ENCODE measurements at regions not wholly inside any gene's neighbourhood (a gene's known extent, or its start where the extent isn't known, plus 50 kb on each side); places are given as distances from the start of the nearest gene placed in this dataset.

- no peak for DNase-seq (ENCODE audit: low read depth)
These were observed 497.8 kb upstream of the ZFHX3 start for GRCh38 chr16:73545755-73546154.

GRCh38 chr16:73545290-73545689, 497.4 kb upstream of the ZFHX3 start:
- TF ChIP-seq CTCF (IDR thresholded peaks at IDR 0.05; ENCODE audit: insufficient read depth, low read length, severe bottlenecking), result no peak
- no peak for DNase-seq (ENCODE audit: low read depth)
- H3K27me3 ChIP-seq (ENCODE audit: control insufficient read depth, insufficient read depth, low read length), result no peaks in the 10 kb centered on the region
- no peak for FAIRE-seq
- H3K4me3 ChIP-seq (ENCODE audit: low read depth, low read length), result no peak overlapping the region
- no peaks in the 10 kb centered on the region for H3K36me3 ChIP-seq (ENCODE audit: control insufficient read depth, insufficient read depth, low read length)

More at GRCh38 chr16:73545755-73546154, 497.8 kb upstream of the ZFHX3 start:
- TF ChIP-seq CTCF (IDR thresholded peaks at IDR 0.05; ENCODE audit: insufficient read depth, low read length, severe bottlenecking), result no peak
- Histone ChIP-seq H3K36me3 (ENCODE audit: control insufficient read depth, insufficient read depth, low read length) (no peaks in the 10 kb centered on the region), H3K27me3 (ENCODE audit: control insufficient read depth, insufficient read depth, low read length) (no peaks in the 10 kb centered on the region), H3K4me3 (ENCODE audit: low read depth, low read length) (no peak overlapping the region)
- no peak for FAIRE-seq

GRCh38 chr16:73544826-73545225, 496.9 kb upstream of the ZFHX3 start:
- Histone ChIP-seq H3K27me3 (ENCODE audit: control insufficient read depth, insufficient read depth, low read length) (no peaks in the 10 kb centered on the region), H3K4me3 (ENCODE audit: low read depth, low read length) (no peak overlapping the region), H3K36me3 (ENCODE audit: control insufficient read depth, insufficient read depth, low read length) (no peaks in the 10 kb centered on the region)
- DNase-seq (ENCODE audit: low read depth) (no peak), FAIRE-seq (no peak)
- TF ChIP-seq CTCF (IDR thresholded peaks at IDR 0.05; ENCODE audit: insufficient read depth, low read length, severe bottlenecking), result no peak

GRCh38 chr16:73543970-73544599, 496.2 kb upstream of the ZFHX3 start:
- FAIRE-seq (no peak), DNase-seq (ENCODE audit: low read depth) (no peak)
- no peaks in the 10 kb centered on the region for H3K36me3 ChIP-seq (ENCODE audit: control insufficient read depth, insufficient read depth, low read length)
- no peaks in the 10 kb centered on the region for H3K27me3 ChIP-seq (ENCODE audit: control insufficient read depth, insufficient read depth, low read length)
- TF ChIP-seq CTCF (IDR thresholded peaks at IDR 0.05; ENCODE audit: insufficient read depth, low read length, severe bottlenecking), result no peak
- H3K4me3 ChIP-seq (ENCODE audit: low read depth, low read length), result no peak overlapping the region

GRCh38 chr16:73543331-73543969, 495.5 kb upstream of the ZFHX3 start:
- no peak for DNase-seq (ENCODE audit: low read depth)
- no peak for FAIRE-seq
- H3K27me3 ChIP-seq (ENCODE audit: control insufficient read depth, insufficient read depth, low read length), result no peaks in the 10 kb centered on the region
- H3K36me3 ChIP-seq (ENCODE audit: control insufficient read depth, insufficient read depth, low read length), result no peaks in the 10 kb centered on the region
- no peak for TF ChIP-seq CTCF (IDR thresholded peaks at IDR 0.05; ENCODE audit: insufficient read depth, low read length, severe bottlenecking)
- H3K4me3 ChIP-seq (ENCODE audit: low read depth, low read length), result no peak overlapping the region

- no peaks in the 10 kb centered on the region for H3K36me3 ChIP-seq (ENCODE audit: control insufficient read depth, insufficient read depth, low read length)
- no peak for TF ChIP-seq CTCF (IDR thresholded peaks at IDR 0.05; ENCODE audit: insufficient read depth, low read length, severe bottlenecking)
- H3K27me3 ChIP-seq (ENCODE audit: control insufficient read depth, insufficient read depth, low read length), result no peaks in the 10 kb centered on the region
- no peak overlapping the region for H3K4me3 ChIP-seq (ENCODE audit: low read depth, low read length)
- FAIRE-seq, result no peak
- no peak for DNase-seq (ENCODE audit: low read depth)
These were observed 495.0 kb upstream of the ZFHX3 start for GRCh38 chr16:73542885-73543284.
